ENCODE measurements at regions not wholly inside any gene's neighbourhood (a gene's known extent, or its start where the extent isn't known, plus 50 kb on each side); places are given as distances from the start of the nearest gene placed in this dataset.

DNA sequence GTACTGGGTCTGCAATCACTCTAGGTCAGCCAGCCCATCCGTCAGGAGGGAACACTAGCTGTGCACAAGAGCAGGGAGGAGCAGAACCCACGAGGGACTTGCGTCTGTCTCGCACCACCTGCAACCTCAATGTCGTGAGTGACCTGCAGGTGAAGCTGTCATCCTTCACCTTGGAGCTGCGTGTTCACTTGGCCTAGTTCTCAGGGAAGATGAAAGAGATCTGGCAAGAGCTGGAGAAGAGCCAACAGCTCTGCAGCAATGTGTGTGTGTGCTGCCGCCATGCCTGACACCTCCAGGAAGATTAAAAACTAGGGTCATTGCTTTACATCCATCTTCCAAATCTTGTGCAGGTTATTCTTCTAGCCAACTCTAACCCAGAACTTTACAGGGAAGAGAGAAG is 117.6 kb upstream of the MRI1 start:
- TF ChIP-seq, protein P1, sequence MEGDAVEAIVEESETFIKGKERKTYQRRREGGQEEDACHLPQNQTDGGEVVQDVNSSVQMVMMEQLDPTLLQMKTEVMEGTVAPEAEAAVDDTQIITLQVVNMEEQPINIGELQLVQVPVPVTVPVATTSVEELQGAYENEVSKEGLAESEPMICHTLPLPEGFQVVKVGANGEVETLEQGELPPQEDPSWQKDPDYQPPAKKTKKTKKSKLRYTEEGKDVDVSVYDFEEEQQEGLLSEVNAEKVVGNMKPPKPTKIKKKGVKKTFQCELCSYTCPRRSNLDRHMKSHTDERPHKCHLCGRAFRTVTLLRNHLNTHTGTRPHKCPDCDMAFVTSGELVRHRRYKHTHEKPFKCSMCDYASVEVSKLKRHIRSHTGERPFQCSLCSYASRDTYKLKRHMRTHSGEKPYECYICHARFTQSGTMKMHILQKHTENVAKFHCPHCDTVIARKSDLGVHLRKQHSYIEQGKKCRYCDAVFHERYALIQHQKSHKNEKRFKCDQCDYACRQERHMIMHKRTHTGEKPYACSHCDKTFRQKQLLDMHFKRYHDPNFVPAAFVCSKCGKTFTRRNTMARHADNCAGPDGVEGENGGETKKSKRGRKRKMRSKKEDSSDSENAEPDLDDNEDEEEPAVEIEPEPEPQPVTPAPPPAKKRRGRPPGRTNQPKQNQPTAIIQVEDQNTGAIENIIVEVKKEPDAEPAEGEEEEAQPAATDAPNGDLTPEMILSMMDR (IDR thresholded peaks at IDR 0.05; ENCODE audit: borderline replicate concordance, control extremely low read depth, extremely low read depth, insufficient read depth, missing control alignments), result no peak
- in situ Hi-C loops (cut with MboI; ENCODE audit: low sequenced_read_pairs, unreplicated experiment), result no loop called here
- no peak for DNase-seq (ENCODE audit: low spot score)

DNA sequence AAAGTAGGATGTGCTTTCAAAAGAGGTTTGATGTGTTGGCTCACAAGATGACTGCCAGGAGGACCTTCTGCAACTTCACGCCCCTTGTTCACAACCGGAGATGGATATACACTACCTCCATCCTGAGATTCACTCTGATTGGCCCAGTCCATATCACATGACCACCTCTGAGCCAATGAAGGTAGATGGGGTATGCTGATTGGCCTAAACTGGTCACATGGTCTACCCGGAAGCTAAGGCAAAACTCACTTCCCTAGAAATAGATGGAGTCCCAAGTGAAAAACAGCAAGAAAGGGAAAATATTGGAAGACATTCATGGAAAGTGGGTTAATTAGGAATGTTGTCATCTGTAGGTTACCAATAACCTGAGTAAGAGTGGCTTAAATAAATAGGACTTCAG is 119.7 kb upstream of the MRI1 start:
- in situ Hi-C loops (cut with MboI; ENCODE audit: low sequenced_read_pairs, unreplicated experiment), result no loop called here
- TF ChIP-seq, protein P1 (IDR thresholded peaks at IDR 0.05; ENCODE audit: borderline replicate concordance, control extremely low read depth, extremely low read depth, insufficient read depth, missing control alignments), result no peak

DNA sequence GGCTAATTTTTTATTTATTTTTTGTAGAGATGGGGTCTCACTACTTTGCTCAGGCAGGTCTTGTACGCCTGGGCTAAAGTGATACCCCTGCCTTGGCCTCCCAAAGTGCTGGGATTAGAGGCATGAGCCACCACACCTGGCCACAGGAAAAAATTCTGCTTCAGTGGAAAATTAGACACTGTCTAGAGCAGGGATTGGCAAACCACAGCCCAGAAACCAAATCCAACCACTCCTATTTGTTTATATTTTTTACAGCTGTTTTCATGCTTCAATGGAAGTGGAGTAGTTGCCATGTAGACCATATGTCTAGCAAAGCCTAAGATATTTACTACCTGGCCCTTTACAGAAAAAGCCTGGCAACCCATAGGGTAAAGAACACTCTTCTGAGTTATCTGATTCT is 123.7 kb upstream of the MRI1 start:
- in situ Hi-C loops (cut with MboI; ENCODE audit: low sequenced_read_pairs, unreplicated experiment), result no loop called here
- TF ChIP-seq, protein P1 (IDR thresholded peaks at IDR 0.05; ENCODE audit: borderline replicate concordance, control extremely low read depth, extremely low read depth, insufficient read depth, missing control alignments), result no peak
- DNase-seq (ENCODE audit: low spot score), result no peak

More for the DNA sequence above, 119.7 kb upstream of the MRI1 start:
- no peak for DNase-seq (ENCODE audit: low spot score)

DNA sequence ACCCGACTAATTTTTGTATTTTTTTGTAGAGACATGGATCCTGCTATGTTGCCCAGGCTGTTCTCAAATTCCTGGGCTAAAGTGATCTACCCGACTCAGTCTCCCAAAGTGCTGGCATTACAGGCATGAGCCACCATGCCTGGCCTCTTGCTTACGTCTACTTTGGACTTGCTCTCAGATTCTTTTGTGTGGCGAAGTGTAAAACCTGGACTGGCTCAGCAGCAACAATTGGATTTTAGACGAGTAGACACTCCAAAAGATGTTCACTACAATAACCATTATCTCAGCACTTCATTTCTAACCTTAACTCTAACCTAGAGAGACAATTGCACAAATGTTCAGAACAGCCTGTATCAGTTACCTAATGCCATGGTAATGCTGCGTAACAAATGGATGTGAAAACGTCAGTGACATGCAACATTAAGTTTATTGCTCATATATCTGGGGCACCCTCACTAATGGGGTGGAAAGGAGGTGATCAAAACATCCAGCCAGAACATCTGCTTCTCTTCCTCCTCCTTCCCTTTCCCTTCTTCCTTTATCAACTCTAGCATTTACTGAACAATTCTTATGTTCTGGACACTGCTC is 124.9 kb upstream of the MRI1 start:
- TF ChIP-seq, protein P1 (IDR thresholded peaks at IDR 0.05; ENCODE audit: borderline replicate concordance, control extremely low read depth, extremely low read depth, insufficient read depth, missing control alignments), result no peak
- in situ Hi-C loops (cut with MboI; ENCODE audit: low sequenced_read_pairs, unreplicated experiment), result no loop called here
- no peak for DNase-seq (ENCODE audit: low spot score)

DNA sequence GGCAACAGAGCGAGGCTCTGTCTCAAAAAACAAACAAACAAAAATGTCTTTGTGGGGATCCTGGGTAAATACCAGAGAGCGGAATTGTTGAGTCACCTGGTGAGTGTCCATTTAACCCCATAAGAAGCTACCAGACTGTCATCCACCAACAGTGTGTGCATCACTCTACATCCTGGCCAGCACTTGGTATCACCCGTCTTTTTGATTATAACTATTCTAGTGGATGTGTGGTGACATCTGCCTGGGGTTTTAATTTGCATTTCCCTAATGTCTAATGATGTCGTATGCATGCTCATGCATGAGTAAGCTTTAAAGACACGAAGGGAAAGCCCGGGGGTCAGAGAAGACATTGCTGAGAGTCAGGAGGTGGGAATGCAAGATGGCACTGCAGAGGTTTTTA is 126.7 kb upstream of the MRI1 start:
- in situ Hi-C loops (cut with MboI; ENCODE audit: low sequenced_read_pairs, unreplicated experiment), result no loop called here
- TF ChIP-seq, protein P1 (IDR thresholded peaks at IDR 0.05; ENCODE audit: borderline replicate concordance, control extremely low read depth, extremely low read depth, insufficient read depth, missing control alignments), result no peak
- DNase-seq (ENCODE audit: low spot score), result no peak

DNA sequence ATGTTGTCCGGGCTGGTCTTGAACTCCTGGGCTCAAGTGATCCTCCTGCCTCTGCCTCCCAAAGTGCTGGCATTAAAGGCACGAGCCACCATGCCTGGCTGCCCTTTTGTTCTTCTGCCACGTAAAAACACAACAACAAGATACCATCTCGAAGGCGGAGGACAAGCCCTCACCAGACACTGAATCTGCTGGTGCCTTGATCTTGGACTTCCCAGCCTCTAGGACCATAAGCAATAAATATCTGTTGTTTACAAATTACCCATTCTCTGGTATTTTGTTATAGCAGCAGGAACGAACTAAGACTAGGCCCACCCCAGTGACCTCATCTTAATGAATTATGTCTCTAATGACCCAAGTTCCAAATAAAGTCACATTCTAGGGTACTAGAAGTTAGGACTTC is 128.4 kb upstream of the CACNA1A start:
- DNase-seq (ENCODE audit: low spot score), result no peak
- in situ Hi-C loops (cut with MboI; ENCODE audit: low sequenced_read_pairs, unreplicated experiment), result no loop called here
- TF ChIP-seq, protein P1 (IDR thresholded peaks at IDR 0.05; ENCODE audit: borderline replicate concordance, control extremely low read depth, extremely low read depth, insufficient read depth, missing control alignments), result no peak

Data from GM13976 (cell line).